Gastrocnemius medialis (tissue), 4 donors: ENCODE measurements at regions not wholly inside any gene's neighbourhood (a gene's known extent, or its start where the extent isn't known, plus 50 kb on each side); places are given as distances from the start of the nearest gene placed in this dataset.

Source experiments
- ATAC-seq, 2 donors: fragments of 150-250 bp; one replicate each; pipeline ENCODE4 v1.9.1; 2016
- DNase-seq, 2 donors: peaks; one replicate each; pipeline ENCODE4 v3.0.0-alpha.2; 2019
- H3K27ac ChIP-seq, 4 donors: fragments of 200-600 bp; sonication (generic); 1 replicate in 1 of 4; 2 replicates in 3 of 4; pipeline ENCODE4 v1.5.1; 2016 to 2018; ENCODE audit warnings: mild to moderate bottlenecking in 2 of 4, moderate library complexity in 1 of 4
- H3K27me3 ChIP-seq, 3 donors: fragments of 200-600 bp; sonication (generic) in 2 of 3; 1 replicate in 1 of 3; 2 replicates in 2 of 3; pipeline versions ENCODE4 v1.5.1 to v1.6.0; 2016 to 2019; ENCODE audit warnings: mild to moderate bottlenecking in 1 of 3, moderate library complexity in 1 of 3
- H3K36me3 ChIP-seq, 2 donors: fragments of 200-600 bp; sonication (generic) in 1 of 2; one replicate each; pipeline ENCODE4 v1.5.1; 2017 to 2018
- H3K4me1 ChIP-seq, 2 donors: fragments of 200-600 bp; sonication (generic) in 1 of 2; one replicate each; pipeline ENCODE4 v1.5.1; 2016 to 2017; ENCODE audit warnings: mild to moderate bottlenecking in 2 of 2
- H3K4me3 ChIP-seq, 4 donors: fragments of 200-600 bp; sonication (generic) in 3 of 4; 1 replicate in 1 of 4; 2 replicates in 3 of 4; pipeline ENCODE4 v1.5.1; 2016 to 2019; ENCODE audit warnings: mild to moderate bottlenecking in 2 of 4
- H3K9me3 ChIP-seq, 3 donors: fragments of 200-600 bp; sonication (generic) in 2 of 3; 1 replicate in 1 of 3; 2 replicates in 2 of 3; pipeline ENCODE4 v1.5.1; 2016 to 2019
- CTCF ChIP-seq, 5 experiments: fragments of 450-650 bp in 3 of 5; fragments of 200-600 bp in 2 of 5; sonication (generic) in 2 of 5; IDR thresholded peaks in 4 of 5; conservative IDR thresholded peaks in 1 of 5; 1 replicate in 4 of 5; 2 replicates in 1 of 5; pipeline ENCODE4 v1.5.1; 2016 to 2019; ENCODE audit warnings: antibody characterized with exemption in 5 of 5, mild to moderate bottlenecking in 3 of 5, moderate library complexity in 3 of 5
- POLR2A ChIP-seq, 2 donors: fragments of 450-650 bp; IDR thresholded peaks; one replicate each; pipeline ENCODE4 v1.6.1; 2017; ENCODE audit warnings: antibody characterized with exemption in 2 of 2, mild to moderate bottlenecking in 2 of 2, moderate library complexity in 2 of 2
- in situ Hi-C, 4 donors: fragments of 200-750 bp; cut with MboI; loops; one replicate each; pipeline versions ENCODE4 v1.15.0 to v1.8.0; 2017; ENCODE audit warnings: low sequenced_read_pairs in 4 of 4
- intact Hi-C: fragments of 100-400 bp; cut with DNase I; formaldehyde crosslinking; loops from one replicate; pipeline ENCODE4 v1.15.1; 2023; ENCODE audit warnings: low total_unique reads

- no peak for ATAC-seq
- H3K27me3 ChIP-seq: no peaks in the 10 kb centered on the region
- no peaks in the 10 kb centered on the region for H3K36me3 ChIP-seq
- no peak overlapping the region for H3K4me3 ChIP-seq
- no peaks in the 10 kb centered on the region for H3K9me3 ChIP-seq
- TF ChIP-seq POLR2A (IDR thresholded peaks at IDR 0.05) (no peak), CTCF (IDR thresholded peaks at IDR 0.05 in 4 of 5, conservative IDR thresholded peaks at IDR 0.05 in 1 of 5) (no peak)
- H3K4me1 ChIP-seq: peaks cover under 1 to 3% of the 10 kb centered on the region in 2 donors
- in situ Hi-C loops (no loop called here), intact Hi-C loops (no loop called here)
- DNase-seq: no peak
- H3K27ac ChIP-seq: no peak overlapping the region
These were observed 191.6 kb downstream of the GLI2 start for GRCh38 chr2:120927265-120927628.

GRCh38 chr2:120929829-120930228 lies 194.2 kb downstream of the GLI2 start:
- Histone ChIP-seq H3K4me3 (no peak overlapping the region), H3K27ac (no peak overlapping the region), H3K36me3 (no peaks in the 10 kb centered on the region), H3K9me3 (no peaks in the 10 kb centered on the region), H3K4me1 (peaks cover 22 to 24% of the 10 kb centered on the region in 2 donors), H3K27me3 (no peaks in the 10 kb centered on the region)
- ATAC-seq (no peak), DNase-seq (no peak)
- intact Hi-C loops (loop anchor here (5.0 to 10.0 kb wide), 4 partner anchors 43 to 795 kb away; no protein-coding TSS in a partner anchor), in situ Hi-C loops (no loop called here)
- TF ChIP-seq POLR2A (IDR thresholded peaks at IDR 0.05): no peak
- TF ChIP-seq CTCF (IDR thresholded peaks at IDR 0.05 in 4 of 5, conservative IDR thresholded peaks at IDR 0.05 in 1 of 5): no peak

DNA sequence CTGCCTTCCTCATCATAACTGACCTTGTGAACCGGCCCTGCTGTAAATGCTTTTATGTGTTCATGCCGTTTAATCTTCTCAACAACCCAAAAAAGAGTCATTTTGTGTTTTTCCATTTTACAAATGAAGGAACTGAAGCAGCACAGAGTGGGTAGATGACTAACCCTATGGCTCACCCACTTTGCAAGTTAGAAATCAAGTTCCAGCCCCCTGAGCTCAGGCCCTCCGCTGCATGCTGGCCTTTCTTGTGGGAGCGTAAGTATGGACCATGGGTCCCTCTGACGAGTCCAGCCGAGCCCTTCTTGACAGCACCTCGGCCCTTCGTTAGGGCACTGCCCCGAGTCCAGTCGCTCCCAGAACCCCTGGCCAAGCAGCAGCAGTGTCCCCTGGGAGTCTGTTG lies 194.6 kb downstream of the GLI2 start:
- no peak for DNase-seq
- in situ Hi-C loops (no loop called here), intact Hi-C loops (loop anchor here (5.0 to 10.0 kb wide), 4 partner anchors 43 to 795 kb away; no protein-coding TSS in a partner anchor)
- Histone ChIP-seq H3K27ac (no peak overlapping the region), H3K36me3 (no peaks in the 10 kb centered on the region), H3K27me3 (no peaks in the 10 kb centered on the region), H3K4me3 (no peak overlapping the region), H3K9me3 (no peaks in the 10 kb centered on the region), H3K4me1 (peaks cover 26 to 28% of the 10 kb centered on the region in 2 donors)
- no peak for TF ChIP-seq POLR2A (IDR thresholded peaks at IDR 0.05)
- TF ChIP-seq CTCF (IDR thresholded peaks at IDR 0.05 in 4 of 5, conservative IDR thresholded peaks at IDR 0.05 in 1 of 5): no peak
- ATAC-seq: no peak

DNA sequence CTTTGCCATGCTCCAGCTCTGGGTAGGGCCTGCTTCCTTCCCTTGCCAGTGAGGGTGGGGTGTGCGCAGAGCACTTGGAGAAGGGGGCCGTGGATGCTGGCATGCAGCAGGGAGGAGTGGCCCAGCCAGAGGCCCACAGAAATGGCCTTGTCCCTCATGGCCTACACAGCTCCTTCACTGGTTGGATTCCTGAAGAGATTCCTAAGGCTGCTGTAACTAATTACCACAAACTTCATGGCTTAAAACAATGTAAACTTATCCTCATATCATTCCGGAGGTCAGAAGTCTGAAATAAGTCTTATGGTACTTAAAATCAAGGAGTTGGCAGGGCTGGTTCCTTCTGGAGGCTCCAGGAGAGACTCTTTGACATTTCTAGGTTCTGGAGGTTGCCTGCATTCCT lies 195.2 kb downstream of the GLI2 start:
- Histone ChIP-seq H3K4me3 (no peak overlapping the region), H3K36me3 (no peaks in the 10 kb centered on the region), H3K4me1 (peaks cover 28 to 34% of the 10 kb centered on the region in 2 donors), H3K27me3 (no peaks in the 10 kb centered on the region), H3K9me3 (no peaks in the 10 kb centered on the region), H3K27ac (no peak overlapping the region)
- in situ Hi-C loops: no loop called here
- DNase-seq (no peak), ATAC-seq (no peak)
- intact Hi-C loops: loop anchor here (5.0 to 10.0 kb wide), 4 partner anchors 44 to 794 kb away; no protein-coding TSS in a partner anchor
- TF ChIP-seq CTCF (IDR thresholded peaks at IDR 0.05 in 4 of 5, conservative IDR thresholded peaks at IDR 0.05 in 1 of 5) (no peak), POLR2A (IDR thresholded peaks at IDR 0.05) (no peak)

- no peak for TF ChIP-seq POLR2A (IDR thresholded peaks at IDR 0.05)
- TF ChIP-seq CTCF (IDR thresholded peaks at IDR 0.05 in 4 of 5, conservative IDR thresholded peaks at IDR 0.05 in 1 of 5): no peak
- in situ Hi-C loops: no loop called here
- Histone ChIP-seq H3K4me3 (no peak overlapping the region), H3K36me3 (no peaks in the 10 kb centered on the region), H3K9me3 (no peaks in the 10 kb centered on the region), H3K27ac (peak overlapping the region in 3 of 4 donors; percentile 54 to 77 (median 58)), H3K4me1 (peaks cover 37 to 46% of the 10 kb centered on the region in 2 donors), H3K27me3 (no peaks in the 10 kb centered on the region)
- DNase-seq (no peak), ATAC-seq (peak in 1 of 2 donors; percentile 69)
- intact Hi-C loops: loop anchor here (5.0 to 10.0 kb wide), 4 partner anchors 45 to 792 kb away; no protein-coding TSS in a partner anchor
These were observed 196.8 kb downstream of the GLI2 start for GRCh38 chr2:120932472-120932871.
